ENCODE measurements at regions not wholly inside any gene's neighbourhood (a gene's known extent, or its start where the extent isn't known, plus 50 kb on each side); places are given as distances from the start of the nearest gene placed in this dataset.

DNA sequence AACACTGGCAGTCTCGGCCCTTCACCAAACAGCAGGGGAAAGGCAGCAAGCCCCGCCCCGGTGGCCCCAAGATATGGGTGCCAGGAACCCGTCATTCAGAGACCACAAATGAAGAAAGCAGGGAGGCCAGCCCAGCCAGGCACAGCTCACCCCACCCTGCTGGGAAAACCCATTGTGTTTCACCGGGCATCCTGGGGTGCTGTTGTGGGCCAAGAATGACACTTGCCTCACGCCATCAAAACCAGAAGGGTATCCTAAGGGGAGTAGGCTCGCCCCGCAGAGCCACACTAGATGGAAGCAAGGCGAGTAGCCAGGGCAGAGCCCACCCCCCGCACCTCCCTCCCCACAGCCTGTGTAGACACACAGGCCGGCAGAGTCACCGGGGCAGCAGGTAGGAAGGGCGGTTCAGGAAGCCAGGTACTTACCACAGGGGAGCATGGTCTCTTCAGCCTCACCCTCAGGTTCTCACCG lies 72.5 kb upstream of the KCNMA1 start:
- DNase-seq = no peak

DNA sequence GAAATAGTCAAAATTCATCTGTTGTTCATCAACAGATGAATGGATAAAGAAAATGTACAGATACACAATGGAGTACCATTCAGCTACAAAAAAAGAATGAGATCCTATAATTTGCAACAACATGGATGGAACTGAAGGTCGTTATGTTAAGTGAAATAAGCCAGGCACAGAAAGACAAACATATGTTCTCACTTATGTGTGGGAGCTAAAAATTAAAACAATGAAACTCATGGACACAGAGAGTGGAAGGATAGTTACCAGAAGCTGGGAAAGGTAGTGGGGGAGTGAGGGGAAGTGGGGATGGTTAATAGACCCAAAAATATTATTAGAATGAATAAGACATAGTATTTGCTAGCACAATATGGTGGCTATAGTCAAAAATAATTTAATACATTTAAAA lies 70.0 kb upstream of the KCNMA1 start:
- DNase-seq = no peak

DNA sequence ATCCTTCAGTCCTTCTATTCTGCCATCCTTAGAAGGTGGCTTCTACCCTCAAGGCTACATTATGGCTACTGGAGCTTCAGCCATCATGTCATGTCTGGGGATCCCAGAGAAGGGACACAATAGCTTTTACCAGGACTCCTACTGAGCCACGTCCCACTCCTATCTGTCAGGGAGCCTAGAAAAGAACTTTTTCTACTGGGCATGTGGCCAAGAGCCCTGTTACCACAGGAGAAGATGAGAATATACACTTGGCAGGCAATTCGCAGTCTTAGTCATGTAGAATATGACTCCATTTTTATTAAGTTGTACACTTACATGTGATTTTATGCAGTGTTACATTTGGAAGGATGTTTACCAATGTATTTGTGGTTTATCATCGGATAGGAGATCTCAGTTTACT lies 64.6 kb upstream of the KCNMA1 start:
- no peak for DNase-seq

DNA sequence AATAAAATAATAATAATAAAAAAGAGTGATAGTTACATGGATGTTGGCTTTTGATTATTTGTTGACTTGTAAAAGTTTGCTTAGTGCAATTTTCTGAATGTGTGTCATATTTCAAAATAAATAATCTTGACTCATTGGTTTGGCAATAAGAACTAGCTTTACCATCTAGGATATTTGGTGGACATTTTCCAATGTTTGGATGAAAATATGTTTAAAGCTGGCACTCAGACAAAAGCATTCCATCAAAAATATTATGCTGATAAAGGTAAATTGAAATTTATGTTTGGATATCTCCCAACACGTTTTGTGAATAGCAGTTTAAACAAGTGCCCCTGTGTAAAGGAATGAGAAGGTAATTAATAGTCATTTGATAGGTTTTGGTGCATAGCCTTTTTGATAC lies 62.5 kb upstream of the KCNMA1 start:
- DNase-seq = no peak

DNA sequence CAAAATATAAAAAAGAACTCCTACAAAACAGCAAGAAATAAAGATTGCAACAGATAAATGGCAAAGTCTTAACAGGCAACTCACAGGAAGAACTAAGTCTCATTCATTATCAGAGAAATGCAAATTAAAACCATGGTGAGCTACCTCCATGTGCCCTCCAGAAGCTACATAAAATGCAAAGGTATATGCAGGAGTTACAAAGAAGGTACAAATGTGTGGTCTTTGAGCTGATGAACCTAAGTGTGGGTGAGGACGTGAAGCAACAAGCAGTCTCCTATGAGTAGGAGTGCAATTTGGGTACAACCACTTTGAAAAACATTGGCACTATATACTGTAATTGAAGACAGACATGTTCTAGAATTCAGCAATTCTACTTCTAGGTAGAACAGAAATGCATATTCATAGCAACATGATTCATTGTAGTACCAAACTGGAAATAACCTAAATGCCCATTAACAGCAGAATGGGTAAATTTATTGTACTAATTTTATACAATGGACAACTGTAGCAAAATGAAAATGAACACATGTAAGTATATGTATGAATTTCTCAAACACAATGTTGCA lies 61.6 kb upstream of the KCNMA1 start:
- DNase-seq = no peak

DNA sequence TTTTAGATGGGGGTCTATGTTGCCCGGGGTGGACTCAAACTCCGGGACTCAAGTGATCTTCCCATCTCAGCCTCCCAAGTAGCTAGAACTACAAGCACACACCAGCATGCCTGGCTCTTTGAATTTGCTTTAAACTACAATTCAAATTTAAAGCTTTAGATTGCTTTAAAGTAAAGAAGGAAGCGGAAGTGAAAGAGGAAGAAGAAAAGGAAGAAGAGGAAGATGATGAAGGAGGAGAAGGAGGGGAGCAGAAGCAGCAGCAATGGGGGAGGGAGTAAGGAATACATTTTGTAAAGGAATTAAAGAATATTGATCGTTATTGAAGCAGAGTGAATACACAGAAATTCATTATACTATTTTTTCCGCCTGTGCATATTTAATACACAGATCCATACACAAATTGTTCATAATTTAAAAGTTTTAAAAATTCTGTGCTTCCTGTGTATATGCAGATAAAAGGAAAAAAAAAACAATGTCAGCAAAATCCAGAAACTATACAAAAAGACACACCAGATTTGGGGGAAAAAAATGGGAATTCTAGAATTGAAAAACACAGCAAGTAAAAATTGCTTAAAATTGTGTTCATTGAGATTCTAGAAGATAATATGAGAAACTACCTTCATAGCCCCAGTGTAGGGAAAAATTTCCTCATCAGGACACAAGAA lies 60.8 kb upstream of the KCNMA1 start:
- no peak for DNase-seq

DNA sequence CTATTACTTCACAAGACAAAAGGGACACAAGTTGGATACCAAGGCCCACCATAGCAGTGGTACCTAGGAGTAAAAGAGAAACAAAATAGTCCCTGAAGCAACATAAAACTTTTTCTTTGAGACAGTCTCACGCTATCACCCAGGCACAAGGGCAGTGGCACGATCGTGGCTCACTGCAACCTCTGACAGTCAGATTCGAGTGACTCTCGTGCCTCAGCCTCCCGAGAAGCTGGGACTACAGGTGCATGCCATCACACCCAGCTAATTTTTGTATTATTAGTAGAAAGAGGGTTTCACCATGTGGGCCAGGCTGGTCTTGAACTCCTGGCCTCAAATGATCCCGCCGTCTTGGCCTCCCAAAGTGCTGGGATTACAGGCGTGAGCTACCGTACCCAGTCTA lies 59.0 kb upstream of the KCNMA1 start:
- no peak for DNase-seq

DNA sequence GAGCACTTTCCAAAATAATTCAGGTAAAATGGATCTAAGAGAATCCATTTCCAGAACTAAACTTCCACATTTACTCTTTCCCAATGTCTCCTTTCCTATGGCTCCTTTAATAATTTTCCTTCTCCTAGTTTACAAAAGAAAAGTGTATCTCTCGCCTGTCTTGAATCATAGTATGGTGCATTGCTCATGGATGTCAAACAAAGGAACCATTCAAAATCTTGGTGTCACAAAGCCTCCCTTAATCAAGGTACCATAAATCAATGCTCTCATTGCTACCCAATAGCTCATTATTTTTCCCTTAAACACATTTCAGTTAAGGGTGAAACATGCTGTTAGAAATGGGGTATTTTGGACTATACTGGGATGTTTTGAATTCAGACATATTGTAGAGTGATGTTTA lies 57.6 kb upstream of the KCNMA1 start:
- no peak for DNase-seq

DNA sequence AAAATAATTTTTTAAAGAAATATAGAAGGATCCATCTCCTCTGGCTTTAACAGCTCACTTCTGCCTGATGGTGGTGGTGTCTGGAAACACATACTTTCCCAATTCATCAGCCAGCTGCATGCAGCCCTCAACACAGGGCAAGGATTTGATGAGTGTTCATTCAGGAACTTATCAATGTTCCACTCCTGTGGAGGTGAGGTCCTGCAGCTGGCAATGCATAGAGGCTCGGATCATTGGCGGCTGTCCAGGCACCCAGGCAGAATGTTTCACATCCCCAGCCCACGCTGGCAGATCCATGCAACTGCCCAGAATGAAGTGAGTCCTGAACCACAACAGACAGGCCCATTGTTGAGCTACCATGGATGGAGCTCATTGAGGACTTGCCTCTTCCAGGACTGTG lies 55.2 kb upstream of the KCNMA1 start:
- DNase-seq = no peak

DNA sequence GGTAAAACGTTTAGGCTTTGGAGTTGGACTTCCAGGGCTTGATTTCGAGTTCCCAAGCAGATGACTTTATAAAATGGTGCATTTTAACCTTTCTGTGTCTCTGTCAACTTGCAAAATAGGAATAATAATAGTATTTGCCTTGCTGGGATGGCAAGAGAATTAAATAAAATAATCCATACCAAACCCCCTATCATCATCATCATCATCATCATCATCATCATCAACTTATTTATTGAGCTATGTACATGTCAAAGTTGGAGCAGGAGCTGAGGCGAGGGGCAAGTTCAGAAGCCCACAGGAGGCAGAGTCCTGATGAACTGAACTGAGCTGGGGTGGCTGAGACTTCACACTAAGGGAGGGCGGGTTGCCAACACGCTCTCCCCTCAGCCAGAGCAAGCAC lies 51.7 kb upstream of the KCNMA1 start:
- DNase-seq = no peak

DNA sequence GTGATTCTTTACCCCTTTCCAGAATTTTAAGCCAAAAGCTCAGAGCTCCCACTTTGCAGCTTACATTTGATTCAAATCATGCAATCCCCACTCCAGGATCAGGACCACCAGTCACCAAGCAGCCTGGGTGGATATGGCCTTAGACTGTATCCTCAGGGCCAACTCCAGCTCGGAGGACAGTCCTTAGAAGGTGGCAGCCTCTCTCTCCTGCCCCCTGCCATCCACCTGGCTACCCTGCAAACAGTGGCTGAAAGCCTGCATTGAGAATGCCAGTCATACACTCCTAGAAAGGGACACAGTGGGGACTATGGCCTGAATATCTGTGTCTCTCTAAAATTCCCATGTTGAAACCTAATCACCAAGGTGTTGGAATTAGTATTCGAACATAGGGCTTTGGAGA lies 50.0 kb upstream of the KCNMA1 start:
- DNase-seq = no peak
